ENCODE measurements at regions not wholly inside any gene's neighbourhood (a gene's known extent, or its start where the extent isn't known, plus 50 kb on each side); places are given as distances from the start of the nearest gene placed in this dataset.

- no TSS peak for BruUV-seq (replicated peaks)
- H3K4me3 ChIP-seq (replicated peaks in 1 of 3; ENCODE audit: insufficient read depth in 1 of 3, low read depth in 1 of 3, low read length in 3 of 3), result no peak overlapping the region
These were observed 208.8 kb downstream of the DLL1 start for GRCh38 chr6:170082067-170082466.

GRCh38 chr6:170081556-170081955 is 209.3 kb downstream of the DLL1 start:
- ChIA-PET POLR2A (no interaction called here), CTCF (no interaction called here)
- H3K36me3 ChIP-seq (ENCODE audit: control insufficient read depth in 2 of 2, extremely low read depth in 1 of 2, insufficient read depth in 2 of 2, low read length in 2 of 2), result no peaks in the 10 kb centered on the region
- intact Hi-C loops (cut with micrococcal nuclease), result no loop called here
- dilution Hi-C loops (cut with MboI; ENCODE audit: extremely low pct_ligation_motif_present, low sequenced_read_pairs), result no loop called here
- no peaks in the 10 kb centered on the region for H4K20me1 ChIP-seq (replicated peaks; ENCODE audit: control insufficient read depth, extremely low read depth, insufficient read depth, low read length)
- TF ChIP-seq MYC (IDR thresholded peaks at IDR 0.05; ENCODE audit: low read depth, low read length), result no peak
- TF ChIP-seq FOS (IDR thresholded peaks at IDR 0.05; ENCODE audit: borderline replicate concordance, insufficient read depth, low read length), result no peak
- TF ChIP-seq GATA2 (IDR thresholded peaks at IDR 0.05; ENCODE audit: insufficient read depth, insufficient read length, low read depth, low read length), result no peak
- TF ChIP-seq POLR2AphosphoS5 (IDR thresholded peaks at IDR 0.05; ENCODE audit: insufficient read depth, low read depth, low read length), result no peak
- TF ChIP-seq MAX (IDR thresholded peaks at IDR 0.05; ENCODE audit: insufficient read depth, insufficient read length), result no peak
- no peak for TF ChIP-seq POLR2A (IDR thresholded peaks at IDR 0.05; ENCODE audit: low read depth, low read length)
- TF ChIP-seq CTCF (IDR thresholded peaks at IDR 0.05; ENCODE audit: extremely low read depth in 1 of 2, insufficient read depth in 1 of 2, low read depth in 1 of 2, low read length in 2 of 2), result no peak
- TF ChIP-seq EZH2 (IDR thresholded peaks at IDR 0.05; ENCODE audit: borderline replicate concordance, low read depth, low read length, severe bottlenecking), result no peak
- no peak for TF ChIP-seq JUN (IDR thresholded peaks at IDR 0.05; ENCODE audit: borderline replicate concordance, insufficient read depth, insufficient read length, low read depth)
- DNase-seq (ENCODE audit: low read depth, low spot score) (no peak), FAIRE-seq (no peak)
- no peak overlapping the region for H3K4me2 ChIP-seq (ENCODE audit: insufficient read depth, low read length)
- H3K4me1 ChIP-seq (ENCODE audit: control insufficient read depth, extremely low read depth, insufficient read depth, low read length), result no peaks in the 10 kb centered on the region
- H3K9me1 ChIP-seq (replicated peaks; ENCODE audit: control insufficient read depth, extremely low read depth, insufficient read depth, low read length), result no peaks in the 10 kb centered on the region
- H3K27me3 ChIP-seq (ENCODE audit: control insufficient read depth in 2 of 2, insufficient read depth in 2 of 2, low read length in 2 of 2), result no peaks in the 10 kb centered on the region
- H3K79me2 ChIP-seq (ENCODE audit: control insufficient read depth, insufficient read depth, low read length), result no peaks in the 10 kb centered on the region
- H3K27ac ChIP-seq (ENCODE audit: insufficient read depth, low read depth, low read length), result no peak overlapping the region
- no peak overlapping the region for H3K9ac ChIP-seq (replicated peaks; ENCODE audit: extremely low read depth, insufficient read depth, low read length)
- H3K9me3 ChIP-seq (replicated peaks; ENCODE audit: control insufficient read depth, insufficient read depth, low read length), result no peaks in the 10 kb centered on the region
- no TSS peak for BruUV-seq (replicated peaks)
- no peak overlapping the region for H2AFZ ChIP-seq (ENCODE audit: low read depth, low read length)
- no peak overlapping the region for H3K4me3 ChIP-seq (replicated peaks in 1 of 3; ENCODE audit: insufficient read depth in 1 of 3, low read depth in 1 of 3, low read length in 3 of 3)

More at GRCh38 chr6:170082067-170082466, 208.8 kb downstream of the DLL1 start:
- ChIA-PET POLR2A (no interaction called here), CTCF (no interaction called here)
- no peak overlapping the region for H3K9ac ChIP-seq (replicated peaks; ENCODE audit: extremely low read depth, insufficient read depth, low read length)
- no peak overlapping the region for H3K27ac ChIP-seq (ENCODE audit: insufficient read depth, low read depth, low read length)
- H3K4me1 ChIP-seq (ENCODE audit: control insufficient read depth, extremely low read depth, insufficient read depth, low read length), result no peaks in the 10 kb centered on the region
- H4K20me1 ChIP-seq (replicated peaks; ENCODE audit: control insufficient read depth, extremely low read depth, insufficient read depth, low read length), result no peaks in the 10 kb centered on the region
- DNase-seq (ENCODE audit: low read depth, low spot score) (no peak), FAIRE-seq (no peak)
- H3K9me3 ChIP-seq (replicated peaks; ENCODE audit: control insufficient read depth, insufficient read depth, low read length), result no peaks in the 10 kb centered on the region
- no peaks in the 10 kb centered on the region for H3K9me1 ChIP-seq (replicated peaks; ENCODE audit: control insufficient read depth, extremely low read depth, insufficient read depth, low read length)
- no peak overlapping the region for H3K4me2 ChIP-seq (ENCODE audit: insufficient read depth, low read length)
- H3K79me2 ChIP-seq (ENCODE audit: control insufficient read depth, insufficient read depth, low read length), result no peaks in the 10 kb centered on the region
- H2AFZ ChIP-seq (ENCODE audit: low read depth, low read length), result no peak overlapping the region
- no peaks in the 10 kb centered on the region for H3K27me3 ChIP-seq (ENCODE audit: control insufficient read depth in 2 of 2, insufficient read depth in 2 of 2, low read length in 2 of 2)
- intact Hi-C loops (cut with micrococcal nuclease), result no loop called here
- dilution Hi-C loops (cut with MboI; ENCODE audit: extremely low pct_ligation_motif_present, low sequenced_read_pairs), result no loop called here
- TF ChIP-seq MAX (IDR thresholded peaks at IDR 0.05; ENCODE audit: insufficient read depth, insufficient read length), result no peak
- H3K36me3 ChIP-seq (ENCODE audit: control insufficient read depth in 2 of 2, extremely low read depth in 1 of 2, insufficient read depth in 2 of 2, low read length in 2 of 2), result no peaks in the 10 kb centered on the region
